ENCODE measurements at regions not wholly inside any gene's neighbourhood (a gene's known extent, or its start where the extent isn't known, plus 50 kb on each side); places are given as distances from the start of the nearest gene placed in this dataset.

GRCh38 chr21:28644762-28645161, 347.9 kb downstream of the LTN1 start:
- no peak for DNase-seq (ENCODE audit: low read depth in 2 of 2)

GRCh38 chr21:28642891-28643290, 349.8 kb downstream of the LTN1 start:
- DNase-seq (ENCODE audit: low read depth in 2 of 2) = no peak

DNA sequence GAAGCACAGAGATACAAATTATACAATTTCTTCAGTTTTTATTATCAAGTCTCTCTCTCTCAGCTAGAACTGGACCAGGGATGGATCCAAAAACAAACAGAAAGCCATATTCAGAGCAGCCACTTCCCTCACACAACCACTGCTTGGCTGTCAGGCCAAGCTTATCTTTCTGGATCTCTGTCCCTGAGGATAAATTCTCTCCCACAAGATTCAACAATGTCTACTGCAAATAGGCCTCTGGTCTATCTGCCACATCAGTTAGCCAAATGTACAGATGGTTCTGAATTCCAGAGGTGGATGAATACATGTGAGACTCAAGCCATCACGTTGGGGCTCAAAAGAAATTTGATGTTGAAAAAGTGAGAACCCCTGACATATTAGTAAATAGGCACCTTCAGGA, 350.9 kb downstream of the LTN1 start:
- no peak for DNase-seq (ENCODE audit: low read depth in 2 of 2)

- DNase-seq (ENCODE audit: low read depth in 2 of 2) = no peak
Observed at GRCh38 chr21:28640326-28640725, 352.4 kb downstream of the LTN1 start.

- DNase-seq (ENCODE audit: low read depth in 2 of 2) = no peak
Observed at GRCh38 chr21:28639737-28640136, 352.9 kb downstream of the LTN1 start.

DNA sequence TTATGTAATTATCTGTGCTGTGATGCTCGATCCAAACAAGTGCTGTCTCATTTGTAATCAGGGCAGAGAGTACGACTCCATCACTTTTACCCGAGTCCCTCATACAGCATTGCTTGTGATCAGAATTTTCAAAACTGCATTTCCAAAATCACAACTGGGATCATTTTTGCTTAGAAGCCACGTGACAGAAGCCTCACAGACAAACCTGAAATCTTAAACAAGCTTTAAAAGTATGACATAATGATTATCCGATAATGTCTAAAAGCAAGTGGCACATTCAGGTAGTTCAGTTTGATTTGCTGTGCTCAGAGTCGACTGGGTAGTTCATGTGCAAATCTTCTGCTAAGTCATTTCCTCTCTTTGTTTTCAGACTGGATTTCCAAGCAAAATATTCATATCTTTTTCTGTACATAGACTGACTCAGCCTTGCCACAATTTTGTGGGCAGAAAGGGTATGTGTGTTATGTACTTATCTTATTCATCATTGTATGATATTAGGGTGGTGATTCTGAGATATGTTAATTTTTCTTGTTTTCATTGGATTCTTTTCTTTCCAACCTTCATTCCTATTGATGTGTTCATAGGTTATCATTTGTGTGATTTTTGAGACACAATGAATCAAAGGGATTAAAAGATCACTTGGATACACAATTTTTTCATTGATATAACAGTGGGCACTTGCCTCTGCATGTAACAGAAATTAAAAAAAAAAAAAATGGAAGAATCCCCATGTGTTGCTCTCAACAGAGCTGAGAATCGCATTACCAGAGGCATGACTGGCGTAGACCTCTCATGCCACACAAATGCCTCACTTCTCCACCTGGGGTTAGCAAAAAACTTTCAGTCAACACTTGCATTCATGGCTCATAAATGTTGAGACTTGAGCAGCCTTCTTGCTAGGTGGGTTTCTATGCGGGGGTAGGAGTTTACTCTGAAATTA, 355.7 kb downstream of the LTN1 start:
- no peak for DNase-seq (ENCODE audit: low read depth in 2 of 2)

- no peak for DNase-seq (ENCODE audit: low read depth in 2 of 2)
Observed at GRCh38 chr21:28635541-28635940, 357.1 kb downstream of the LTN1 start.

GRCh38 chr21:28633839-28634555, 358.7 kb downstream of the LTN1 start:
- DNase-seq (ENCODE audit: low read depth in 2 of 2) = no peak

DNA sequence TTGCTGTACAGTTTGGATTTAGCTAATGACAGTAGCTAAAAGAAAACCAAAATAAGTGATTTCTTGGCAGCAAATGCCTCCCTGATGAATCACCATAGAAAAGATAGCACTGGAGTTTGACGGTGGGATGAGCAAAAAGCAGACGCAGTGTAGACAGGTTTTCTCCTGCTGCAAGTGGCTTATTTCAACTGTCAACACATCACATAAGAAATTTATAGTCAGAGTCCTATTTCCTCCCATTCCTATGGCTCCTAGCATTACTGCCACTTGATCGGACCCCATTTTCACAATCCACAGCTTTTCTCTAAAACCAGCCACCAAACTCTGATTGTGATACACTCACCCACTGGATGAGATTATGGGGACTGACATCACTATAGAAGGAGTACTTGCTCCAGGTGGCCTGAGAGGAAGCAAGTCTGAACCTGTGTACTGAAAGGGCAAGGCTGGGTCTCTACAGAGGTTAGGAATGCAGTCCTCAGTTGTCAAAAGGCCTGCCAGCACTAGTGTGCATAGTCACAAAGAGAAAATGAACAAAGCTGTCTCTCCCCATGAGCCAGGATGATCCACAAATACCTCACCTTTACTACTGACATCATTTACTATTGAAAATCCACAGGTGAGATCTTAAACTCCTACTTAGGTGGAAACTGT, 359.8 kb downstream of the LTN1 start:
- no peak for DNase-seq (ENCODE audit: low read depth in 2 of 2)

DNA sequence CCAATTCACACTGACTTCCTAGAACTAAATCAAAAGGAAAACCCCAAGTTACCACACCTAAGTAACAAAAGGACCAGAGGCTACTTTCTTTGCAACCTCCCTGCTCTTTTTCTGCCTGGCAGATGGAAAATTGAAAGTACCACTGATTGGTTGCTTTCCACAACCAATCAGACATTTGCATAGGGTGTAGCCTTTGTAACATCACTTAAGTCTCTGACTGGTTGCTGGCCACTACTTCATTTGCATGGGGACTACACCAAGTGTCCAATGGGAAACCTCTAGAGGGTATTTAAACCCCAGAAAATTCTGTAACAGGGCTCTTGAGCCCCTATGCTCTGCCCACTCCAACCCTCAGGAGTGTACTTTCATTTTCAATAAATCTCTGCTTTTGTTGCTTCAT, 365.0 kb downstream of the LTN1 start:
- DNase-seq (ENCODE audit: low read depth in 2 of 2) = no peak

- DNase-seq (ENCODE audit: low read depth in 2 of 2) = no peak
Observed at GRCh38 chr21:28627261-28627660, 365.4 kb downstream of the LTN1 start.

DNA sequence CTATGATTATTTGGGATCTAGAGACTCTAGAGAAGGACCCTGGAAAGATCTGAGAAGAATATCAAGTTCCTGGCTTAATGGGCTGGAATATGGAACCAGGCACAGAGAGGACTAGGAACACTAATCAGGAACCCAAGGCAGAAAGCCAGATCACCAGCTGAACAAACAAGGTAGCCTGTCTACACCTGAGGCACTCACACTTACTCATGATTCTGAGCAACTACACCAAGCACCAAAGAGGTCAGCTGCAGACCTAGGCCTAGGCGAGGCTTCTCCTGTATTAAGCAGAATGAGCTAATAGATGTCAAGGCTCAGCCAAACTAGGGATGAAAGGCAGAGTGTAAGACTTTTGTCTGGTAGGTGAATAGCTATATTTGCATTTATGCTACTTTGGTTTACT, 368.1 kb downstream of the LTN1 start:
- no peak for DNase-seq (ENCODE audit: low read depth in 2 of 2)

GRCh38 chr21:28617300-28617699, 375.4 kb downstream of the LTN1 start:
- DNase-seq (ENCODE audit: low read depth in 2 of 2) = no peak

DNA sequence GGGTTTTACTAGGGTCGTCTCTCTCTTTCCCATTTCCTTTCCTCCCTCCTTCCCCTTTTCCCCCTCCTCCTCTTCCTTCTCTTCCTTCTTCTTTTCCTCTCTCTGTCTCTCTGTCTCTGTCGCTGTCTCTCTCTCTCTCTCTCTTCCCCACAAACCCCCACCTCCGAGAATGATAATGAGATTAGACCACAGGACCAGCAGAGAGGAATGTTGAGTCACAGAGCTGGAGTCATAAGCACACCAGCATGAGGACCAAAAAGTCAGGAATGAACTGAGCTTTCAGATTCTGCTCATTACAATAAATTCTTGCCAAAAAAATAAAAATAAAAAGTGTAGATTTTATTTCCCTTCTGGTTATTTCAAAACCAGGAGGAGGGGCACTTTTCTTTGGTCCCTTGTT, 377.4 kb downstream of the LTN1 start:
- no peak for DNase-seq (ENCODE audit: low read depth in 2 of 2)

GRCh38 chr21:28614791-28615190, 377.9 kb downstream of the LTN1 start:
- DNase-seq (ENCODE audit: low read depth in 2 of 2) = no peak

- DNase-seq (ENCODE audit: low read depth in 2 of 2) = no peak
Observed at GRCh38 chr21:28608646-28609045, 384.0 kb downstream of the LTN1 start.

GRCh38 chr21:28607545-28607944, 385.1 kb downstream of the LTN1 start:
- no peak for DNase-seq (ENCODE audit: low read depth in 2 of 2)

DNA sequence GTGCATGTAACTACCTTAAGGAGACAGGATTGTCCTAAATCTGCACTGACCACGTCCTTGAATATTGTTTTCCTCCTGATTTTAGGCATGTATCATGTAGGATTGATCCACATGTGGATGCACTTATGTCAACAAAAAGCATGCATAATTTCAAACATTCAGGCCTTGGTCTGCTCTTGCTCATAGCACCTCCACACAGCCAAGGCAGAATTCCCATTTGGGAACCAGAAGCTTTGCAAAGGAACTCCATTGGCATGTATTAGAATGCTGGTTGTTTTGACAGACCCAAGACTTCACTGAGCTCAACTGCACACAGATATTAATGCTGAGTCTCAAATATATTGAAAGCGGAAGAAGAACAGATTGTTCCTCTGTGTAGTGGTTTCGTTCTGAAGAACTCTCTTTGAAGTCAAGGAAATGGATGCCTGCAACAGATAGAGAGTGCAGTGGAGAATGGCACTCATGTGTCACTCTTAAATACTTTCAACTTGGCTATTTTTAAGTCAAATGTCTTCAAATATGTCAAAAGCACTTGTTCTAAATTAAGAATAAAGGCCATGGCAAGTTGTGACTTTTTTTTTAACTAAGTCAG, 387.6 kb downstream of the LTN1 start:
- no peak for DNase-seq (ENCODE audit: low read depth in 2 of 2)

DNA sequence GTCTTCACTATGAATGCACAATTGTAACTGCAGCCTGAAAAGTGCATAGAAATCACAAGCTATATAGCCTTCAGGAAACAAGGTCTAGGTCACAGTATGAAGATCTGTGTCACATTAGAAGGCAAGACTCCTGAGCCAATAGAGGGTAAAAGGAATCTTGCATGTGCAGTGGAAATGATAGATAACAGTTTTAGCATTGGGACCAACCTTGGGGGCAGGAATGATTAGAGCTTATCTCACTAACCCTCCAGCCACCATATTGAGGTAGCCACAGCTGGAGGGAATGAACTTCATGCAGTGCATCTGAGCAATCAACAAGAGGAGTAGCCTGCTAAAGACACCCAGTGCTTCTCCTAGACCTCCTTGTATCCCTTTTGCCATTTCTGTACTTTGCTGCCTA, 390.1 kb downstream of the LTN1 start:
- no peak for DNase-seq (ENCODE audit: low read depth in 2 of 2)

DNA sequence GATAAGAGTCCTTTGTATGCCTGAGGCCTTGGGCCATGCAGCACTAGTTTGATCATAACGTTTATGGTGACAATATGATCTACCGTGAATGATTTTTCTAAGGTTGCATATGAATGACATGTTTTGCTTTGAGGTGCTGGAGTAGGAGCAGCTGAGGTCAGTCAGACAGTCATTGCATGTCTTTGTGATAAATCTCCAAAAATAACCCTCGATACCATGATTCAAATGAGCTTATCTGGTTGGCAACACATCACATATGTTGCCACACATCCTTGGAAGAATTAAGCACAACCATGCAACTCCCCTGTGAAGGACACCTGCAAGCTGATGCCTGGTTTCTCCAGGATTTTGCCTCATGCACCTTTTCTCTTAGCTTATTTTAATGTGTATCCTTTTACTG, 394.5 kb downstream of the LTN1 start:
- DNase-seq (ENCODE audit: low read depth in 2 of 2) = no peak

- no peak for DNase-seq (ENCODE audit: low read depth in 2 of 2)
Observed at GRCh38 chr21:28592205-28592865, 400.3 kb downstream of the LTN1 start.

- no peak for DNase-seq (ENCODE audit: low read depth in 2 of 2)
Observed at GRCh38 chr21:28590676-28591075, 402.0 kb downstream of the LTN1 start.
